Upper lobe of left lung (tissue), 4 donors: ENCODE measurements at regions not wholly inside any gene's neighbourhood (a gene's known extent, or its start where the extent isn't known, plus 50 kb on each side); places are given as distances from the start of the nearest gene placed in this dataset.

Source experiments
- CTCF ChIP-seq, 6 experiments: fragments of 450-650 bp in 4 of 6; fragments of 200-600 bp in 2 of 6; sonication (generic) in 2 of 6; IDR thresholded peaks; one replicate each; pipeline ENCODE4 v1.5.1; 2016 to 2019; ENCODE audit warnings: antibody characterized with exemption in 6 of 6
- EP300 ChIP-seq, 4 donors: sonication (generic); formaldehyde crosslinking; IDR thresholded peaks; one replicate each; pipeline ENCODE4 v1.5.1; 2017; ENCODE audit warnings: antibody characterized with exemption in 4 of 4, control low read depth in 2 of 4
- POLR2A ChIP-seq, 4 donors: fragments of 450-650 bp; IDR thresholded peaks; one replicate each; pipeline ENCODE4 v1.5.1; 2016 to 2017; ENCODE audit warnings: antibody characterized with exemption in 4 of 4, mild to moderate bottlenecking in 2 of 4

- TF ChIP-seq CTCF (IDR thresholded peaks at IDR 0.05): no peak
- TF ChIP-seq POLR2A (IDR thresholded peaks at IDR 0.05): no peak
- no peak for TF ChIP-seq EP300 (IDR thresholded peaks at IDR 0.05)
These were observed 340.7 kb downstream of the FOXL1 start for GRCh38 chr16:86919078-86919477.
